PC-3 (cell line): ENCODE measurements at regions not wholly inside any gene's neighbourhood (a gene's known extent, or its start where the extent isn't known, plus 50 kb on each side); places are given as distances from the start of the nearest gene placed in this dataset.

Experiments used
- ATAC-seq: fragments of 200-7000 bp; cut with Tn5 transposase; 2 replicates; pipeline ENCODE4 v1.9.1; 2020; ENCODE audit warnings: mild to moderate bottlenecking, moderate library complexity
- BruUV-seq: library from RNA; stranded (reverse); fragments of 400-500 nt; replicated peaks from 2 replicates; lab custom pipeline; 2021; lab: Mats Ljungman, UMichigan
- CTCF ChIA-PET: fragments of 300-600 bp; sonication (Branson Sonifier 250); formaldehyde crosslinking; loops from one replicate; lab custom pipeline; 2022; ENCODE audit warnings: antibody characterized with exemption; lab: Charles Lee
- POLR2A ChIA-PET: fragments of 300-600 bp; sonication (Branson Sonifier 250); formaldehyde crosslinking; loops from one replicate; lab custom pipeline; 2022; ENCODE audit warnings: antibody characterized with exemption; ENCODE audit not compliant: unreplicated experiment; lab: Charles Lee
- DNase-seq: peaks from one replicate; pipeline ENCODE4 v3.0.0-alpha.2; 2015
- H2AFZ ChIP-seq: fragments of 300-600 bp; sonication (generic); 2 replicates; pipeline ENCODE4 v1.6.0; 2016; ENCODE audit warnings: antibody characterized with exemption, low read length
- H3F3A ChIP-seq: fragments of 300-600 bp; sonication (generic); one replicate; pipeline ENCODE4 v1.6.0; 2017; ENCODE audit warnings: antibody characterized with exemption, low read length, control low read depth, mild to moderate bottlenecking; ENCODE audit not compliant: unreplicated experiment
- H3K27ac ChIP-seq: fragments of 300-600 bp; sonication (generic); 2 replicates; pipeline ENCODE4 v1.5.1; 2016; ENCODE audit warnings: mild to moderate bottlenecking, low read length
- H3K27me3 ChIP-seq: fragments of 300-600 bp; sonication (generic); 2 replicates; pipeline ENCODE4 v1.6.1; 2016; ENCODE audit warnings: low read length, mixed read lengths
- H3K36me3 ChIP-seq: fragments of 300-600 bp; sonication (generic); 2 replicates; pipeline ENCODE4 v1.6.1; 2016; ENCODE audit warnings: low read depth, mixed run types, low read length, mixed read lengths
- H3K4me1 ChIP-seq: fragments of 300-600 bp; sonication (generic); 2 replicates; pipeline ENCODE4 v1.5.1; 2016; ENCODE audit warnings: low read length; ENCODE audit not compliant: insufficient read depth
- H3K4me2 ChIP-seq: fragments of 300-600 bp; sonication (generic); 2 replicates; pipeline ENCODE4 v1.6.0; 2016; ENCODE audit warnings: low read length
- H3K4me3 ChIP-seq: fragments of 300-600 bp; sonication (generic); 2 replicates; pipeline ENCODE4 v1.5.1; 2016; ENCODE audit warnings: mild to moderate bottlenecking, low read length, mixed read lengths
- H3K79me2 ChIP-seq: fragments of 300-600 bp; sonication (generic); 2 replicates; pipeline ENCODE4 v1.6.1; 2017; ENCODE audit warnings: low read length, mixed read lengths
- H3K9ac ChIP-seq: fragments of 300-600 bp; sonication (generic); 2 replicates; pipeline ENCODE4 v1.6.0; 2016; ENCODE audit warnings: mild to moderate bottlenecking, low read length
- H3K9me2 ChIP-seq: fragments of 300-600 bp; sonication (generic); replicated peaks from 2 replicates; pipeline ENCODE4 v1.6.1; 2016; ENCODE audit warnings: mixed run types, low read length, mixed read lengths
- H3K9me3 ChIP-seq: fragments of 300-600 bp; sonication (generic); 2 replicates; pipeline ENCODE4 v1.6.1; 2016; ENCODE audit warnings: low read length, mixed read lengths
- H4K20me1 ChIP-seq: fragments of 300-600 bp; sonication (generic); 2 replicates; pipeline ENCODE4 v1.6.1; 2016; ENCODE audit warnings: low read length, mixed read lengths
- EZH2 ChIP-seq: fragments of 300-600 bp; sonication (generic); IDR thresholded peaks from one replicate; pipeline ENCODE4 v1.6.1; 2017; ENCODE audit warnings: antibody characterized with exemption, mild to moderate bottlenecking, low read length; ENCODE audit not compliant: unreplicated experiment
- EZH2phosphoT487 ChIP-seq: fragments of 300-600 bp; sonication (generic); IDR thresholded peaks from 2 replicates; pipeline ENCODE4 v1.6.1; 2018; ENCODE audit warnings: mild to moderate bottlenecking, antibody characterized with exemption, low read length, borderline replicate concordance
- intact Hi-C: fragments of 100-400 bp; cut with micrococcal nuclease; formaldehyde crosslinking; loops from 2 replicates; pipeline ENCODE4 v1.9.0; 2023
- TF ChIP-seq, protein P1 (sequence below): fragments of 300-600 bp; sonication (generic); conservative IDR thresholded peaks from 2 replicates; pipeline ENCODE4 v1.5.1; 2017; ENCODE audit warnings: antibody characterized with exemption, low read depth, mild to moderate bottlenecking, low read length

- no peak for DNase-seq
- no peak overlapping the region for H3K27ac ChIP-seq
- ChIA-PET CTCF (no interaction called here), POLR2A (no interaction called here)
- no peaks in the 10 kb centered on the region for H4K20me1 ChIP-seq
- BruUV-seq = no TSS peak
- no peaks in the 10 kb centered on the region for H3K36me3 ChIP-seq
- no peaks in the 10 kb centered on the region for H3K79me2 ChIP-seq
- H3K9me3 ChIP-seq = no peaks in the 10 kb centered on the region
- no peak overlapping the region for H3K4me2 ChIP-seq
- no peak overlapping the region for H3K4me3 ChIP-seq
- no peaks in the 10 kb centered on the region for H3F3A ChIP-seq
- no peaks in the 10 kb centered on the region for H3K4me1 ChIP-seq
- peaks cover 63% of the 10 kb centered on the region for H3K27me3 ChIP-seq
- TF ChIP-seq EZH2phosphoT487 = no peak
- TF ChIP-seq, protein P1, sequence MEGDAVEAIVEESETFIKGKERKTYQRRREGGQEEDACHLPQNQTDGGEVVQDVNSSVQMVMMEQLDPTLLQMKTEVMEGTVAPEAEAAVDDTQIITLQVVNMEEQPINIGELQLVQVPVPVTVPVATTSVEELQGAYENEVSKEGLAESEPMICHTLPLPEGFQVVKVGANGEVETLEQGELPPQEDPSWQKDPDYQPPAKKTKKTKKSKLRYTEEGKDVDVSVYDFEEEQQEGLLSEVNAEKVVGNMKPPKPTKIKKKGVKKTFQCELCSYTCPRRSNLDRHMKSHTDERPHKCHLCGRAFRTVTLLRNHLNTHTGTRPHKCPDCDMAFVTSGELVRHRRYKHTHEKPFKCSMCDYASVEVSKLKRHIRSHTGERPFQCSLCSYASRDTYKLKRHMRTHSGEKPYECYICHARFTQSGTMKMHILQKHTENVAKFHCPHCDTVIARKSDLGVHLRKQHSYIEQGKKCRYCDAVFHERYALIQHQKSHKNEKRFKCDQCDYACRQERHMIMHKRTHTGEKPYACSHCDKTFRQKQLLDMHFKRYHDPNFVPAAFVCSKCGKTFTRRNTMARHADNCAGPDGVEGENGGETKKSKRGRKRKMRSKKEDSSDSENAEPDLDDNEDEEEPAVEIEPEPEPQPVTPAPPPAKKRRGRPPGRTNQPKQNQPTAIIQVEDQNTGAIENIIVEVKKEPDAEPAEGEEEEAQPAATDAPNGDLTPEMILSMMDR = no peak
- no peak for TF ChIP-seq EZH2
- ATAC-seq = no peak
- no peak overlapping the region for H2AFZ ChIP-seq
- H3K9ac ChIP-seq = no peak overlapping the region
- no peaks in the 10 kb centered on the region for H3K9me2 ChIP-seq
- intact Hi-C loops = no loop called here
Observed at GRCh38 chr15:52858782-52859176, 68.6 kb upstream of the ONECUT1 start.

DNA sequence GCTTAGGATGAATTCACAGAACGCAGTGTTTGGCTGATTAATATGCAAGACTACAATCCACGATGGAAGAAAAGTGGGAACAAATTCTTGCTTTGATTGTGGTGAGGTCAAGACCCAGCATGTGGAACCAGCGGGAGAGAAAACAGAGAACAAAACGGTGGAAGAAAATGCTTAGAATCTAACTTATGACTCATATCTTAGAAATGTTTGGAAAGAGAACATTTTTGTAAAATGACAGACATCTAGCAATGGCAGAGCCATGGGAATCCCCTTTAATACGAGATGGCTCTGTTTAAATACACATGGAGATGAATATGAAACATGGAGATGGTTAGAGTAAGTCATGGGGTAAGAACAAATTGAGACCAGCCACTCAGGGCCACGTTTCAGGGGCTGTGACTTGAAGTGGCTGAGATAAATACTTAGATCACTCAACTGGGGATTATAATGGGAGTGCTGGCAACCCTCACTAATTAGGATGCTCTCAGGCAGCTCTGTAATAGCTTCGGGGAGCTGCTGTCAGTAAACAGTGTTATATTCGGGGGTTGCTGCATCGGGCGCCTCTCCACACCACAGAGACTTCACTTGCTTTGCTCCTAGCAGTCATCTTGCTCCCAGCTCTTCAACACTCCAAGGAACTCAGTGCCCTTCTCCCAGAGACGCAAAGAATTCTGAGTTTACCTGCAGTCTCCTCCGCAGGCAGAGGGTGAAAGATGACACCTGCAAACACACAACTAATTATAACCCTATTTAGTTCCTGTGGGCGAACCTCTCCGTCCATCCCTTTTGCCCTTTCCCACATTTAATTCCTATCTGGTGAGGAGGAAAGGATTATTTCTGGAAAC is 68.0 kb upstream of the ONECUT1 start:
- CTCF ChIA-PET = no interaction called here
- no peak for ATAC-seq
- H3K27me3 ChIP-seq = peaks cover 61% of the 10 kb centered on the region

More for the DNA sequence above, 68.0 kb upstream of the ONECUT1 start:
- no peaks in the 10 kb centered on the region for H3F3A ChIP-seq
- H3K4me1 ChIP-seq = no peaks in the 10 kb centered on the region
- intact Hi-C loops = no loop called here
- H3K4me3 ChIP-seq = no peak overlapping the region
- no peak overlapping the region for H3K4me2 ChIP-seq
- no peak overlapping the region for H3K9ac ChIP-seq
- H2AFZ ChIP-seq = no peak overlapping the region
- no peaks in the 10 kb centered on the region for H3K9me3 ChIP-seq
- no peak for TF ChIP-seq EZH2phosphoT487
- TF ChIP-seq EZH2 = no peak
- TF ChIP-seq, protein P1 = no peak
- no peaks in the 10 kb centered on the region for H4K20me1 ChIP-seq
- no peak for DNase-seq
- H3K79me2 ChIP-seq = no peaks in the 10 kb centered on the region
- POLR2A ChIA-PET = interaction anchor here (0.6 kb wide), 1 partner anchor 227 kb away, joined by 7 read pairs; no protein-coding TSS in a partner anchor
- no peak overlapping the region for H3K27ac ChIP-seq
- no peaks in the 10 kb centered on the region for H3K36me3 ChIP-seq
- no peaks in the 10 kb centered on the region for H3K9me2 ChIP-seq
- no TSS peak for BruUV-seq
